ENCODE measurements at regions not wholly inside any gene's neighbourhood (a gene's known extent, or its start where the extent isn't known, plus 50 kb on each side); places are given as distances from the start of the nearest gene placed in this dataset.

GRCh38 chr18:60966876-60967275 lies 366.4 kb upstream of the CDH20 start:
- no peaks in the 10 kb centered on the region for H3K9me3 ChIP-seq
- H3K4me3 ChIP-seq = no peak overlapping the region
- intact Hi-C loops (cut with DNase I) = no loop called here
- no peaks in the 10 kb centered on the region for H3K36me3 ChIP-seq
- H3K27me3 ChIP-seq = no peaks in the 10 kb centered on the region
- TF ChIP-seq CTCF (IDR thresholded peaks at IDR 0.05) = no peak
- no peak for TF ChIP-seq POLR2A (IDR thresholded peaks at IDR 0.05)
- TF ChIP-seq POLR2AphosphoS5 (IDR thresholded peaks at IDR 0.05; ENCODE audit: insufficient read depth in 1 of 2, low read depth in 1 of 2) = no peak
- no peak overlapping the region for H3K27ac ChIP-seq
- DNase-seq (ENCODE audit: extremely low spot score in 2 of 2) = no peak
- H3K4me1 ChIP-seq = no peaks in the 10 kb centered on the region

GRCh38 chr18:60975420-60975819 lies 357.8 kb upstream of the CDH20 start:
- intact Hi-C loops (cut with DNase I) = no loop called here
- H3K36me3 ChIP-seq = no peaks in the 10 kb centered on the region
- H3K4me3 ChIP-seq = no peak overlapping the region
- no peaks in the 10 kb centered on the region for H3K9me3 ChIP-seq
- H3K4me1 ChIP-seq = no peaks in the 10 kb centered on the region
- TF ChIP-seq POLR2A (IDR thresholded peaks at IDR 0.05) (no peak), CTCF (IDR thresholded peaks at IDR 0.05) (no peak), POLR2AphosphoS5 (IDR thresholded peaks at IDR 0.05; ENCODE audit: insufficient read depth in 1 of 2, low read depth in 1 of 2) (no peak)
- no peaks in the 10 kb centered on the region for H3K27me3 ChIP-seq
- no peak overlapping the region for H3K27ac ChIP-seq
- no peak for DNase-seq (ENCODE audit: extremely low spot score in 2 of 2)

GRCh38 chr18:60976976-60977375 lies 356.3 kb upstream of the CDH20 start:
- Histone ChIP-seq H3K9me3 (no peaks in the 10 kb centered on the region), H3K4me3 (no peak overlapping the region), H3K27ac (no peak overlapping the region), H3K4me1 (no peaks in the 10 kb centered on the region), H3K27me3 (no peaks in the 10 kb centered on the region), H3K36me3 (no peaks in the 10 kb centered on the region)
- TF ChIP-seq CTCF (IDR thresholded peaks at IDR 0.05) (no peak), POLR2AphosphoS5 (IDR thresholded peaks at IDR 0.05; ENCODE audit: insufficient read depth in 1 of 2, low read depth in 1 of 2) (no peak), POLR2A (IDR thresholded peaks at IDR 0.05) (no peak)
- DNase-seq (ENCODE audit: extremely low spot score in 2 of 2) = no peak
- intact Hi-C loops (cut with DNase I) = no loop called here

GRCh38 chr18:60978338-60978737 lies 354.9 kb upstream of the CDH20 start:
- no peak for DNase-seq (ENCODE audit: extremely low spot score in 2 of 2)
- Histone ChIP-seq H3K4me1 (no peaks in the 10 kb centered on the region), H3K9me3 (no peaks in the 10 kb centered on the region), H3K4me3 (no peak overlapping the region), H3K36me3 (no peaks in the 10 kb centered on the region), H3K27ac (no peak overlapping the region), H3K27me3 (no peaks in the 10 kb centered on the region)
- intact Hi-C loops (cut with DNase I) = no loop called here
- TF ChIP-seq POLR2A (IDR thresholded peaks at IDR 0.05) (no peak), POLR2AphosphoS5 (IDR thresholded peaks at IDR 0.05; ENCODE audit: insufficient read depth in 1 of 2, low read depth in 1 of 2) (no peak), CTCF (IDR thresholded peaks at IDR 0.05) (no peak)

- Histone ChIP-seq H3K27ac (no peak overlapping the region), H3K9me3 (no peaks in the 10 kb centered on the region), H3K4me1 (no peaks in the 10 kb centered on the region), H3K27me3 (no peaks in the 10 kb centered on the region), H3K4me3 (no peak overlapping the region), H3K36me3 (no peaks in the 10 kb centered on the region)
- intact Hi-C loops (cut with DNase I) = no loop called here
- TF ChIP-seq POLR2A (IDR thresholded peaks at IDR 0.05) (no peak), POLR2AphosphoS5 (IDR thresholded peaks at IDR 0.05; ENCODE audit: insufficient read depth in 1 of 2, low read depth in 1 of 2) (no peak), CTCF (IDR thresholded peaks at IDR 0.05) (no peak)
- DNase-seq (ENCODE audit: extremely low spot score in 2 of 2) = no peak
These were observed 352.7 kb upstream of the CDH20 start for GRCh38 chr18:60980422-60981005.
